HuH-7 (cell line): ENCODE measurements at regions not wholly inside any gene's neighbourhood (a gene's known extent, or its start where the extent isn't known, plus 50 kb on each side); places are given as distances from the start of the nearest gene placed in this dataset.

ENCODE experiments used
- DNase-seq: peaks from one replicate; pipeline ENCODE4 v3.0.0; 2011; ENCODE audit warnings: low spot score

DNA sequence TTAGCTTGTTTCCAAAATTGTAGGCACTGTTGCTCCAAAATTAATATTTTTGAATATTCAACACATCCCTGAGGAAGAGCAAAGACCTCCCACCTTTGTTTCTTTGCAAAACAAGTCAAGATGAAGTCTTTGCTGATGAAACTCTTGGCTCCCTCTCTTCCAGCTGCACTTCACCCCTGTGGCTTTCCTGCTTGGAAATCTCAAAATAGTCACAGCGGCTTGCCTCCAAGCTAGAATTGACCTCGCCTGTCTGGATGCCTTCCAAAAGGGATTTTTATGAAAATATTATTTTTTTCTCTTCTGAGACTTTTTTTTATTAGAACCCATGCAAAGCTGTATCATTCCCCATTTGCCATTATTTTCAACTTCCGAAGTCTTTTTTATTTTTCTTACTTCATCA, 71.1 kb upstream of the MROH9 start:
- no peak for DNase-seq

DNA sequence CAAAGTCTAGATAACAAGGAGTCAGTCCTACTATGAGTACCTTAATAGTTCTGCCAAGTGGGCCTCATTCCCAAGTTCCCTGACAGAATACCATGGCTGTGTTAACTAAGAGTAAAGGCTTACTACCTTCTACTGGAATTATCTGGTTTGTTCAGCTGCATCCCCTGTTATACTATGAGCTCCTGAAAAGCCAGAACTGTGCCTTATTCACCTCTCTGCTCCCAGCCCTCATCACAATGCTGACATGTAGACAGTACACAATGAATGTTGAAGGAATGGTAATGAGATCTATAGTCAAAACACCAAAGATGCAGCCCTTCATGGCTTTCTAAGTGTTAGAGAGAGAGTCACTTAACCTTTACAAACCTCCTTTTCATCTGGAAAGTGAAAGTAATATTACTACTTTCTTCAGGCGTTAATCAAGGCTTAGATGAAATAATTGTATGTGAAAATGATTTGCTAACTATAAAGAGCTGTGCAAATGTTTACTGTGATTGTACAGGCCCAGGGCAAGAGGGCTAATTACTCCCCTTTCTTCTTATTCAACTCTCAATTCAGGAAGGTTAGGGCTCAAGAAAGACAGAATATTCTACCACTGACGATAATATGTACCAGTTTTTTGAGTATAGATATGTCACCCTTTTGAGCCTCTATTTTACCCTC, 70.3 kb upstream of the MROH9 start:
- DNase-seq = no peak

DNA sequence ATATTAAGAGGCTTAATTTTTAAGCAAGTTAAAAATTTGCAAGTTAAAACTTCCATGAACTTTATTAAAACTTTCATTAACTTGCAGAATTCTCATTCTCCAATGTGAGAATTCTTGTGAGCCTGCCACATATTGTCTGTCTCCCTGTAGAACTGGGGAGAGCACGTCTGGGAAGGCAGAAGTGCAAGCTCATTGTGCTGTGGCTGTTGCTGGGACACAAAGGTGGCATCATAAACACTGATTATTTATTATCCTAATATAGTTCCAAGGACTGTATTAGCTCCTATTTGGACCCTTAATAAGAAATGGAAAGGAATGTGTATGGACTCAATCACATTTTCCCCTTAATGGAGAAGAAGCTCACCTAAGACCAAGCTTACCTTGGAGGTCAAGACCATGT, 68.7 kb upstream of the MROH9 start:
- DNase-seq = no peak

DNA sequence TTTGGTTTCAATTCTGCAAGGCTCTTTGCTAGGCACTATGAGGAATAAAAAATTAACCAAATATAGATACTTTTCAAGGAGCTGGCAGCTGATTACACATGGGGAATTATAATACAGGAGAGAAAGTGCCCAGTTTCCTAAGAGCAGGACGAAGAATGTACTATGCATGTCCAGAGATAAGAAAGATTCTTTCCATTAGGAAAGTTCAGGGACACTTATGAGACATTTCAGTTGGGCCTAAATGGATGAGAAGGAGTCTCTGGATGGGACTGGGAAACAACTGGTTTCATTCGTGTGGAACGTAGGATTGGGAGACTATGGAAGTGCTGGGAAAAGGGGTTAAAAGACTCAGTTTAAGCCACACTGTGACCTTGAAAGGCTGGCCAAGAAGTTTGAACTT, 63.5 kb upstream of the MROH9 start:
- no peak for DNase-seq

DNA sequence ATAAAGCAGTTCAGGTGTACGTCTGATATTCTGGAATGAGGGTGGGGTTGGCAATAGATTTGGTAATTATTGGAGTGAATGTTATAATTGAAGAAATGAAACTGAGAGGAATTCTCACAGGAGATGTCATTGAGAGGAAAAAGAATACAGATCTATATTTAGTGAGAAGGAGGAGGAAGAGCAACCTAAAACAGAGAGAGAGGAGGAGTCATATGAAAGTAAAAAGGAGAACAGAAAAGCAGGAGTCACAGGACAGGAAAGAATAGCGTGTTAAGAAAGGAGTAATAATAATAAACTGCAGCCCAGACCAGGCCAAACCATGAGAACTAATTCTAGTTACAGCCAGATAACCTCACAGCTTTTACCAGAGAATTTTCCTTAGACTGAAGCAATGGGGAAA, 62.7 kb upstream of the MROH9 start:
- no peak for DNase-seq

DNA sequence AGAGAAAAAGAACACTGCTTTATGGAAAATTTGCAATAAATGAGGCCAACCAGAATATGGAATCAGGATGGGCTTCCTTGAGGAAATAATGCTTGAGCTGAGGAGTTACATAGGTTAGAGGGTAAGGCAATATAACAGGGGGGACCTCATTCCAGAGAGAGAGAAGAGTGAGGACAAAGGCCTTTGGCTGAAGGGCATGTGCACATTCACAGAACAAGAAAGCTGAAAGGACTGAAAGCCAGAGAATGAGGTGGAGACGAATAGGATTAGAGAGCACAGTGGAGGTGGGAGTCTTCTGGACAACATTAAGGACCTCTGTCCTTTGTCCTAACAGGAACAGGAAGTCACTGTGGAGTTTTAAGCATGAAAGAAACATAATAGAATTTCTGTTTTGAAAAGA, 60.7 kb upstream of the MROH9 start:
- no peak for DNase-seq

DNA sequence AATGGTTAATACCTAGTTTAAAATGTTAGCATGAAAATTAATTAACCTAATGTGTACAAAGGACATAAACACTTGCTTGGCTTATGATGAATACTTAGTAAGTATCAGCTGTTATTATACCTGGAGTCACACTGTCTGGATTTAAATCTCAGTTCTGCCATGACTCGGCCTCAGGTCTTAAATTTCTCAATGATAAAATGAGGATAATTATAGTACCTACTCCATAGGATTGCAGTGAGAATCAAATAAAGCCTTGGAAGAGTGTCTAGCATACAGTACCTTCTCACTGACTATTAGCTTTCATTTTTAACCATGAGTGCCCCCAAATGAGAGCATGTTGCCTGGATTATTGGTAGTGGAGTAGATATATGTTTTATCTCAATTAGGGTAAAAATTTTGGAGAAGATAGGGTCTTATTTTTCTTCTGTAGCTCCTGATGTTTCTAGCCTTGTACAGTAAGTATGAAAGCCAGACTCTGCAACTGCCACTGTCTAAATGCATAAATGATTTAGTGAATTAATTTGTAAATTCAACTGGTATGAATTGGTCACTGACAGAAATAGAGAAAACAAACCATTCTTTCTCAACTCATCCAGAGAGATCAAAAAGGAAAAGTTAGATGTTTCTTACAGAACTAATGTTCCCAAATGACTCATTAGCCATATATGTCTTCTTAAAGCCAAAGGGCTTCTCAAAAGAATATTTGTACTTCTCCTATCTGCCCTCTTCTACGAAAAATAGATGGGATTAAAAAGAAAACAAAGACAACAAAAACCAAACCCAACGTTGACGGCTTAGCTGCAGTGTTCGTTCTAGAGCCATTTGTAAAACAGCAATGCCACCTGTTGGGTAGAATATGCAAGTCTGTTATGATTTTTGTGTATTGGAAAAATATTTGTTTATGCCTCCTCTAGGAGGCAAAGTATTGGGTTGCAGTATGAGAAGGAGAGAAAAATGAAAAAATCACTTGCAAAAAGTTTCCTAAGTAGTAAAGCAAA, 53.8 kb upstream of the MROH9 start:
- DNase-seq = no peak
